GM21529 (cell line): ENCODE measurements at regions not wholly inside any gene's neighbourhood (a gene's known extent, or its start where the extent isn't known, plus 50 kb on each side); places are given as distances from the start of the nearest gene placed in this dataset.

Source experiments
- ATAC-seq: cut with Tn5 transposase; IDR thresholded peaks from one replicate; pipeline ENCODE4 v1.9.1; 2021; ENCODE audit not compliant: unreplicated experiment

DNA sequence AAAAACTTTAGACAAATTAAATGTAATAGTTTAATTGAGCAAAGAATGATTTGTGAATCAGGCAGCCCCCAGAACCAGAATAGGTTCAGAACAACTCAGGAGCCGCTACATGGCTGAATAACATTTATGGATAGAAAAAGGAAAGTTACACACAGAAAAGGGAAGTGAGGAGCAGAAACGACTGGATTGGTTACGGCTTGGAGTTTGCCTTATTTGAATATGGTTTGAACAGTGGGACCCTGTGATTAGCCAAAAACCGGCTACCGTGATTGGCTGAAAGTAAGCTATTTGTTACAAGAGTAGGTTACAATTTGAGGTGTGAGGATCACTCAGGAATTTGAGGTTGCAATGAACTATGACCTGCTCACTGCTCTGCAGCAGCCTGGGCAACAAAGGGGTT lies 1139.8 kb downstream of the CDH11 start:
- no peak for ATAC-seq

DNA sequence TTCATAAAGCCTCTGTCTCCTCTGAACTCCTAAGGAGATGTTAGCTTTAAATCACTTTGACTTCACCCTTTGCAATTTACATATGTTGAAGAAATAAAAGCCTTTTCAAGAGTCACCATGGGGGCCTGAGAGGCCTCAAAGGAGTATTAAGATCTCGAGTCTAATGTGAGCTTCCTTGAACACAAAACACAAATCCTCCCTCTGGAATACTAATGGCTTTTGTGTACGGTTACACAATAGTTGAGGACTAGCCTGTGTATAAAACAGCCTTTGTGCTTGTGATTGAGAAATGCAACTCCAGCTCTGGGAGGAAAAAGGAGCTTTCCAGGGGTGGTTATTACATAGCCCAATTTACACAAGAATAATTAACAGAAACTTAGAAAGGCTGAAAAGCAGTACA lies 1140.2 kb downstream of the CDH11 start:
- ATAC-seq, result no peak

- ATAC-seq, result no peak
Measured at GRCh38 chr16:63980763-63981162, 1141.1 kb downstream of the CDH11 start.

DNA sequence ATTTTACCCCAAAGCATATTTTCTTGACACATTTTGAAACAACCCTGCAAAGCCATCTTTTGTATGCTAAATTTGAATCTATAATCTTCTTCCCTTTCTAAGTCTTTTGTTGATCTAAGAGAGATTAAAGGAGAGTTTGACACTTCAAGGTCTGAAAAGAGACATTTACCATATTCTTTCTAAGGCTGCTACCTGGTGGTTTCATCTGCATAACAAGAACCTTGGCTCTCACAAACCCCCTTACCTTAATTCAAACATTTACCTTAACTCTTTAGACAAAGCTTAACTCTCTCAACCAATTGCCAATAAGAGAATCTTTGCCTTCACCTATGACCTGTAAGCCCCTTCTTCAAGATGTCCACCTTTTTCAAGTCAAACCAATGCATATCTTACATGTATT lies 1143.6 kb downstream of the CDH11 start:
- ATAC-seq, result no peak

- ATAC-seq, result no peak
Measured at GRCh38 chr16:63976345-63976744, 1145.5 kb downstream of the CDH11 start.

- ATAC-seq, result no peak
Measured at GRCh38 chr16:63975669-63976068, 1146.2 kb downstream of the CDH11 start.

DNA sequence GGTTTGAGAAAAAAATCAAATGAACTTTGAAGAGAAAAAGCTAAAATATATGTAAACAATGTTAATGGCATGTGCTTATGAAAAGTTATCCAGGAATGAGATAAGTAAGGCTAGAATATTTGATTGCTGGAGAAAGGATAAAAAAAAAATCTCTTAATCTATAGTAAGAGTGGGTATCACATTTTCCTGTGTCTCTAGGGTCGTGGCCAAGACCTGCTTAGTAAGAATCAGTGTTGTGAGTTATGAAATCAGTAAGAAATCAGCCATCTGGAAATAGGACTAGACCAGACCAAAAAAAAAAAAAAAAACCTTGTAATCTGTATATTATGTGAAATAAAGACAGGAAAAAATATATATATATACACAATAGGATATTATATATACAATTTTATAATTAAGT lies 1153.9 kb downstream of the CDH11 start:
- no peak for ATAC-seq

DNA sequence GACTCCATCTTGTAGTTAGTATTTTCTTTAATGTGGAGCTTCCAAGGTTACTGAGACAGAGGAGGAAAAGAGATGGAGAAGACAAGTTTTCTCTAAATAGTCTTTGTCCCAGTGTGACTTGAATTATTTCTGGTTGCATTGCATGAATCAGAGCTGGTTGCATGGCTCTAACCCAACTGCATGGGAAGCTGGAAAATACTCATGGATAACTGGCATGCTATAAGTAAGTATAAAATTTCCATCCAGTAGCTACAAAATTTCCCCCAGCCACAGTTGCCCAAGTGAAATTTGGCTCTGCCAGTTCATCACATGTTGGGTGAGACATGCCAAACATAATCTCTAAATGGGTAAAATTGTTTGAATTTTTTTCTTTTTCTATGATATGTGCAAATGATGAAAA lies 1161.5 kb downstream of the CDH11 start:
- ATAC-seq, result no peak

GRCh38 chr16:63947022-63947421 lies 1174.8 kb downstream of the CDH11 start:
- ATAC-seq, result no peak

DNA sequence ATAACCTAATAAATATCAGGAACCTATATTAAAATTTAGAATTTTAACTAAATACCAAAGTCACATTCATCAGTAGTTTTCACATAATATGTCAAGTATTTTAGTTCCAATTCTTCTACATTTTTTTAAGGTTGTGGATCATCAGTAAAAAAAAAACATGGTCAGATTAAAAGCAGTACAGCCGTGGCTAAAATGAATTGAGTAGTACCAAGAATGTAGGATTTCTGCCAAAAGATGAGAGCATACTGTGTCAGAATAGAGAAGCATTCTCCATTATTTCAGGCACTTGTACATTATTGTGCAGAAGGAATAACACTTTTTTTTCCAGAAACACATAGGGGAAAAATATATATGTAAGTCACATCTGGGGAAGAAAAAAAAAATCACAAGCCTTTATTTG lies 1176.1 kb downstream of the CDH11 start:
- ATAC-seq, result no peak

DNA sequence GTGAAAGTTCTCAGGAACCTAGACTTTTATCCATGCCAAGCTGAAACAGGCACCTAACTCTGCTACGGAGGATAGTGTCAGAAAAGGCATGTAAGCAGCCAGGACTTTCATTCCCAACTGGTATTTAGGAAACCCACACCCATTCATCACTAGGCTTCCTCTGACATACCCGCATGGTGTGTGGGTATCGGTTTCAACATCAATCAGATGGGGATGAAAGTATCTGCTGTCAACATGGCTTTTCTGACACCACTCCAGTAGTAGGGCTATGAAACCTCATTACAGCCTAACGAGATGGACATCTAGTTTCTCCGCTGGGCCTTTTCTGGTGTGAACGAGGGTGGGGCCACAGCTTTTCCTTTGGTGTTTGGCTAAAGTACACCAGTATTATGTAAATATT lies 1178.3 kb downstream of the CDH11 start:
- no peak for ATAC-seq

GRCh38 chr16:63938661-63939060 lies 1183.2 kb downstream of the CDH11 start:
- no peak for ATAC-seq

GRCh38 chr16:63933841-63934240 lies 1188.0 kb downstream of the CDH11 start:
- ATAC-seq, result no peak

- no peak for ATAC-seq
Measured at GRCh38 chr16:63928421-63928820, 1193.4 kb downstream of the CDH11 start.

DNA sequence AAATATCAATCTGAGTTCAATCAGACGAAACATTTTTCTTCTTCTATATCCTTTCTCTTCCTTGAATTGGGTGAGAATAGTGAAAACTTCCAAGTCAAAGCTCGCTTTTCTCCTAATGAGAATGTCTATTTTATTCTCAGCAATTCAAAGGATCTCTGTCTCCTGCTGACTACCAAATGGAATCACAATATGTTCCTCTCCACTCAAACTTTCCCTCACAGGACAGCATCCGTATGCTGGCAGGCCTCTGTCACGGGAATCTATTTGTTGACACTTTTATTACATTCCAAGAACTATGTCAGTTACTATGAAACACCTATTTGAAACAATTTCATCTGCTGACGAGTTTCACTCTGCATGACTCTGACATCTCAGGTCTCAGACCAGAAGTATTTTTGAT lies 1196.6 kb downstream of the CDH11 start:
- ATAC-seq, result no peak

DNA sequence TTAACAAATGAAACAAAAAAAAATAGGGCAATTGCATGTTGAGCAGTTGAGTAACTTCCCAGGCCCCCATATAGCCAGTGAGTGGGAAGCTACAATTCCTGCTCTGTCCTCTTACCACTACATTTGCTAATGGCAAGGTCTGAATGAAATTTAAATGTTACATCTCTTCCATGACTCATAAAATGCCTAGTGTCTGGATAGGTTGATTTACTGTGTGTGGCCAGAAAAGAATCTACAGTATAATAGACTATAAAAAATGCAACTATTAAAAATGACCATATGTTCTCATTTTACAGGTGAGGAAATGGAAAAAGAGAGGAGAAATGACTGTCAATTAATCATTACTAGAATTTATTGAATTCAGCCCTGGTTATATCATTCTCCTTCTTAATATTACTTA lies 1199.3 kb downstream of the CDH11 start:
- no peak for ATAC-seq

DNA sequence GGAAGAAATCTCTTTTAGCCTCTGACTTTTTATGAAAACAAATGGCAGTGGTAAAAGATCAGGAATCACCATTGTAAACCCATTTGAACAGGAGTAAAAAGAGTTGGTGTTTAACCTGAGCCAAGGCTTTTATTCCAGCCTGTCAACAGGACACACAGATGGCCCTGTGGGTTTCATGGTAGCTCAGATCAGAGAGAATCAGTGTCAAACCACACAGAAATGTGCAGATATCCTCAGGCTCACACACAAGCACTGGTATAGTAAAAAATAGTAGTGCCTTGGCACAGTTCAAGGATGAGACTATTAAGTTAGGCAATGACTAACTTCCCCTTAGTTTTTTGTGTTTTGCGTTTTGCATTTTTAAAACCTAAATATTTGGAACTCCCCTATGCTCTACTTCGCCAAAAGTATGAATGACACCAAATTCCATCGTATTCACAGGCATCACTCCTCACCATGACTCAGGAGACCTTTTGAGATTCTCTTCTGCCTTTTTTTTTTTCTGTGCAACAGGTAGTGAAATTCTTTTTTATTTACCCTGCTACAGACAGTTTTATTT lies 1200.0 kb downstream of the CDH11 start:
- ATAC-seq, result no peak

GRCh38 chr16:63913290-63913689 lies 1208.6 kb downstream of the CDH11 start:
- no peak for ATAC-seq

GRCh38 chr16:63907251-63907650 lies 1214.6 kb downstream of the CDH11 start:
- ATAC-seq, result no peak

- ATAC-seq, result no peak
Measured at GRCh38 chr16:63904930-63905329, 1216.9 kb downstream of the CDH11 start.

GRCh38 chr16:63904182-63904581 lies 1217.7 kb downstream of the CDH11 start:
- no peak for ATAC-seq

DNA sequence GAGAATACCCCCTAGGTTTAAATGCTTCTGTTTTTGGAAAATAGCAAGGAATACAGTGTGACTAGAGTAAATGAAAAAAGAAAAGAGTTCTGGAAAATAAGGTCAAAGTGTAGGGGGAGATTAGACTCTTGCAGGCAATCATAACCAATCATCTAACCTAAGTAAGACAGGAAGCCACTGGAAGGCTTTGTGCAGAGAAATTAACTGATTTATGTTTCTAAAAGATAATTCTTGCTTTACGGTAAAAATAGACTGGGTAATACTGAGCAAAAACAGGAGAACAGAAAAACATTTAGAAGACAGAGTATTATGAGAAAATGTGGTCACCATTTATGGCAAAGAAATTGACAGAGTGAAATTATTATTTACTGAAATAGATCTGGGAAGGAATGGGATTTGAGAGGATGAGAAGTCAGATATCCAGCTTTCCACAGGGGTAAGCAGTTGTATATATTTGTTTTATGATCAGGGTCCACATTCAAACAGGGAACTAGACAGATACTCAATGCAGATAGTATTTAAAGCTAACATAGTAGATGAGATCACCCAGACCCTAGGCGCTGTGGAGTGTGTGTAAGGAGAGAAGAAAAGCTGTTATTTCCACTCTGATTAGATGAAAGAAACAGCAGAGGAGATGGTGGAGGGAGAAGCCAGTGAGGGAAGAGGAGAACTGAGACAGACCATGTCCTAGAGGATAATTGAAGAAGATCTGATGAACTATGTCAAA lies 1225.3 kb downstream of the CDH11 start:
- no peak for ATAC-seq

DNA sequence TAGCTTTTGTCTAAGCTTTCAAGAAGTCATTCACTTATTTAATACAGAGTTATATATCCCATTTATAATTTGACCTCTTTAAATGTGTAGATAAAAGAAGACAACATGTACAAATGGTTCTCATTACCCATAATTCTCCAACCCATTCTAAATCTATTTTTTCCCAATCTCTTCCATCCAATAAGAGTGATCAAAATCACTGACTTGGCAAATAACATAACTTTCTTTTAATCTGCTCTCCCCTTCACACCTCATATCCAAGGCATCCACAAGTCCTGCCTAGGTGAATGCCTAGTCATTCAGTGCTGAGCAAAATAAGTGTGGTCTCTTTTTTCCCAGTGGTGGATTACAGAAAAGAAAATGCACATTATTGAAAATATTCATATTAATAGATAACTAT lies 1231.1 kb downstream of the CDH11 start:
- no peak for ATAC-seq
